Neural progenitor cell (in vitro differentiated cells): ENCODE measurements at regions not wholly inside any gene's neighbourhood (a gene's known extent, or its start where the extent isn't known, plus 50 kb on each side); places are given as distances from the start of the nearest gene placed in this dataset.

Experiments used
- DNase-seq: peaks from one replicate; pipeline ENCODE4 v3.0.0-alpha.2; 2016; ENCODE audit warnings: low spot score
- H2AFZ ChIP-seq: fragments of 200-600 bp; sonication (generic); replicated peaks from 2 replicates; pipeline ENCODE4 v1.6.1; 2016; ENCODE audit warnings: antibody characterized with exemption
- H3F3A ChIP-seq: fragments of 200-600 bp; sonication (generic); 2 replicates; pipeline ENCODE4 v1.6.1; 2016; ENCODE audit warnings: antibody characterized with exemption, low read depth
- H3K27ac ChIP-seq: fragments of 200-600 bp; sonication (generic); 2 replicates; pipeline ENCODE4 v1.5.1; 2016; ENCODE audit warnings: mild to moderate bottlenecking
- H3K27me3 ChIP-seq: fragments of 200-600 bp; sonication (generic); 2 replicates; pipeline ENCODE4 v1.6.1; 2016; ENCODE audit warnings: mild to moderate bottlenecking, moderate library complexity
- H3K36me3 ChIP-seq: fragments of 200-600 bp; sonication (generic); 2 replicates; pipeline ENCODE4 v1.5.1; 2016
- H3K4me1 ChIP-seq: fragments of 200-600 bp; sonication (generic); 2 replicates; pipeline ENCODE4 v1.6.1; 2016; ENCODE audit warnings: mixed run types
- H3K4me2 ChIP-seq: fragments of 200-600 bp; sonication (generic); 2 replicates; pipeline ENCODE4 v1.6.1; 2016
- H3K4me3 ChIP-seq: fragments of 200-600 bp; sonication (generic); 2 replicates; pipeline ENCODE4 v1.5.1; 2016
- H3K79me2 ChIP-seq: fragments of 200-600 bp; sonication (generic); 2 replicates; pipeline ENCODE4 v1.6.1; 2016; ENCODE audit warnings: low read depth
- H3K9ac ChIP-seq: fragments of 200-600 bp; sonication (generic); 2 replicates; pipeline ENCODE4 v1.6.1; 2016
- H3K9me3 ChIP-seq: fragments of 200-600 bp; sonication (generic); 2 replicates; pipeline ENCODE4 v1.5.1; 2016; ENCODE audit warnings: low read depth
- H4K20me1 ChIP-seq: fragments of 200-600 bp; sonication (generic); 2 replicates; pipeline ENCODE4 v1.6.1; 2016; ENCODE audit warnings: low read depth
- H3K27ac Mint-ChIP-seq: 3 replicates; pipeline ENCODE4 v1.8.0; 2021; ENCODE audit warnings: mixed read lengths
- H3K27me3 Mint-ChIP-seq: 2 replicates; pipeline ENCODE4 v1.8.0; 2022; ENCODE audit warnings: low read depth, mild to moderate bottlenecking, inconsistent platforms, moderate library complexity, mixed read lengths; ENCODE audit not compliant: insufficient read depth
- H3K36me3 Mint-ChIP-seq: 3 replicates; pipeline ENCODE4 v1.8.0; 2021; ENCODE audit warnings: mixed read lengths
- H3K4me1 Mint-ChIP-seq: 3 replicates; pipeline ENCODE4 v1.8.0; 2021; ENCODE audit warnings: mixed read lengths
- H3K4me3 Mint-ChIP-seq: 3 replicates; pipeline ENCODE4 v1.8.0; 2021; ENCODE audit warnings: mild to moderate bottlenecking, moderate library complexity, mixed read lengths
- H3K9me3 Mint-ChIP-seq: 3 replicates; pipeline ENCODE4 v1.8.0; 2020; ENCODE audit warnings: mixed read lengths
- EZH2 ChIP-seq: fragments of 200-600 bp; sonication (generic); IDR thresholded peaks from 2 replicates; pipeline ENCODE4 v1.6.1; 2017; ENCODE audit warnings: antibody characterized with exemption, mild to moderate bottlenecking, moderate library complexity
- EZH2phosphoT487 ChIP-seq: fragments of 200-600 bp; sonication (generic); IDR thresholded peaks from 2 replicates; pipeline ENCODE4 v1.6.1; 2017; ENCODE audit warnings: antibody characterized with exemption
- TF ChIP-seq, protein P1 (sequence below): fragments of 200-600 bp; sonication (generic); IDR thresholded peaks from 2 replicates; pipeline ENCODE4 v1.5.1; 2017; ENCODE audit warnings: antibody characterized with exemption, mild to moderate bottlenecking

DNA sequence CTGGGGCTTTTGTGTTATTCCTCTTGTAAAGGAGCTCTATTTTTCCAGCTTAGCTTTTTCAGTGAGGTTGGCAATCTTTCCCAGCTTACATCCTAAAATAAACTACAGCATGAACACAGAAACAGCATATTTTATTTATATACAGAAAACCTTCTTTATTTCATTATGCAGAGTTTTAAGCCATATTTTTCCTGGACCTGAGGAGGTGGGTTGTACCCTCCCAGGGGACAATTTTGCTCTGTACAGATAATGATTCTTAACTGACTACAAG, 341.2 kb upstream of the TYRP1 start:
- Histone ChIP-seq H3K4me2 (no peak overlapping the region), H3K9ac (no peak overlapping the region), H3F3A (no peaks in the 10 kb centered on the region), H3K36me3 (no peaks in the 10 kb centered on the region), H3K79me2 (no peaks in the 10 kb centered on the region), H3K27ac (peak overlapping the region; percentile 33), H3K9me3 (no peaks in the 10 kb centered on the region), H3K4me1 (peaks cover 8% of the 10 kb centered on the region), H2AFZ (no peak overlapping the region), H3K27me3 (no peaks in the 10 kb centered on the region), H4K20me1 (no peaks in the 10 kb centered on the region), H3K4me3 (no peak overlapping the region)
- Mint-ChIP-seq H3K4me3 (no peak overlapping the region), H3K9me3 (no peaks in the 10 kb centered on the region), H3K36me3 (no peaks in the 10 kb centered on the region), H3K27me3 (no peaks in the 10 kb centered on the region), H3K4me1 (peaks cover 13% of the 10 kb centered on the region), H3K27ac (no peak overlapping the region)
- DNase-seq = no peak
- TF ChIP-seq, protein P1, sequence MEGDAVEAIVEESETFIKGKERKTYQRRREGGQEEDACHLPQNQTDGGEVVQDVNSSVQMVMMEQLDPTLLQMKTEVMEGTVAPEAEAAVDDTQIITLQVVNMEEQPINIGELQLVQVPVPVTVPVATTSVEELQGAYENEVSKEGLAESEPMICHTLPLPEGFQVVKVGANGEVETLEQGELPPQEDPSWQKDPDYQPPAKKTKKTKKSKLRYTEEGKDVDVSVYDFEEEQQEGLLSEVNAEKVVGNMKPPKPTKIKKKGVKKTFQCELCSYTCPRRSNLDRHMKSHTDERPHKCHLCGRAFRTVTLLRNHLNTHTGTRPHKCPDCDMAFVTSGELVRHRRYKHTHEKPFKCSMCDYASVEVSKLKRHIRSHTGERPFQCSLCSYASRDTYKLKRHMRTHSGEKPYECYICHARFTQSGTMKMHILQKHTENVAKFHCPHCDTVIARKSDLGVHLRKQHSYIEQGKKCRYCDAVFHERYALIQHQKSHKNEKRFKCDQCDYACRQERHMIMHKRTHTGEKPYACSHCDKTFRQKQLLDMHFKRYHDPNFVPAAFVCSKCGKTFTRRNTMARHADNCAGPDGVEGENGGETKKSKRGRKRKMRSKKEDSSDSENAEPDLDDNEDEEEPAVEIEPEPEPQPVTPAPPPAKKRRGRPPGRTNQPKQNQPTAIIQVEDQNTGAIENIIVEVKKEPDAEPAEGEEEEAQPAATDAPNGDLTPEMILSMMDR = no peak
- TF ChIP-seq EZH2phosphoT487 = no peak

- Mint-ChIP-seq H3K4me3 (no peak overlapping the region), H3K4me1 (no peaks in the 10 kb centered on the region), H3K9me3 (no peaks in the 10 kb centered on the region), H3K36me3 (no peaks in the 10 kb centered on the region), H3K27me3 (no peaks in the 10 kb centered on the region), H3K27ac (no peak overlapping the region)
- Histone ChIP-seq H3K27ac (no peak overlapping the region), H3K4me3 (no peak overlapping the region), H3K27me3 (no peaks in the 10 kb centered on the region), H3F3A (no peaks in the 10 kb centered on the region), H3K9me3 (no peaks in the 10 kb centered on the region), H3K9ac (no peak overlapping the region), H3K4me1 (no peaks in the 10 kb centered on the region), H3K79me2 (no peaks in the 10 kb centered on the region), H2AFZ (no peak overlapping the region), H3K36me3 (no peaks in the 10 kb centered on the region), H4K20me1 (no peaks in the 10 kb centered on the region), H3K4me2 (no peak overlapping the region)
- TF ChIP-seq, protein P1 = no peak
- TF ChIP-seq EZH2 (no peak), EZH2phosphoT487 (no peak)
- DNase-seq = no peak
Measured at GRCh38 chr9:12363439-12363838, 329.7 kb upstream of the TYRP1 start.

DNA sequence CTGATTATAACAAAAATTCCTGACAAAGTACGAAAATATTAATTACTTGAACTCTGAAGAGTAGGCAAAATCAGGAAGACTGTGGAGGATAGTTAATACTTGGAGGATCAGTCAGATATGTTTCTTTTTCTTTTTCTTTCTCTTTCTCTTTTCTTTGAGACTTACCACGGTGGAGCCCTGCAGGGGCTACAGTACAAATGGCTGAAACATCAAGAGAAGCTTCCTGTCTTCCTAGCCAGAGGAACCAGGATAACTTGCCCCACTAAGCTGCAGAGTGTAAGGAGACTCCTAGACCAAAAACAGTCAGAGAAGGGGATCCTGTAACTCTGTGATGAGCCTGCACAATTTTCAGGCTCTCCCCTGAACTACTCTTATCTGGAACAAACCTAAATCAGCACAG, 324.6 kb upstream of the TYRP1 start:
- H3K79me2 ChIP-seq = no peaks in the 10 kb centered on the region
- H3K4me3 ChIP-seq = no peak overlapping the region
- Mint-ChIP-seq H3K27me3 (no peaks in the 10 kb centered on the region), H3K27ac (no peak overlapping the region), H3K9me3 (no peaks in the 10 kb centered on the region), H3K4me1 (no peaks in the 10 kb centered on the region), H3K36me3 (no peaks in the 10 kb centered on the region), H3K4me3 (no peak overlapping the region)
- DNase-seq = peak; percentile 7
- H3K27me3 ChIP-seq = no peaks in the 10 kb centered on the region
- H3K9me3 ChIP-seq = no peaks in the 10 kb centered on the region
- no peak overlapping the region for H3K27ac ChIP-seq
- H3K4me2 ChIP-seq = no peak overlapping the region
- no peaks in the 10 kb centered on the region for H3K36me3 ChIP-seq
- no peaks in the 10 kb centered on the region for H3K4me1 ChIP-seq
- no peaks in the 10 kb centered on the region for H4K20me1 ChIP-seq
- H3K9ac ChIP-seq = no peak overlapping the region
- H2AFZ ChIP-seq = peak overlapping the region; percentile 98
- H3F3A ChIP-seq = no peaks in the 10 kb centered on the region
- TF ChIP-seq, protein P1 = no peak
- TF ChIP-seq EZH2phosphoT487 (no peak), EZH2 (no peak)
